H1 (cell line): ENCODE measurements at regions not wholly inside any gene's neighbourhood (a gene's known extent, or its start where the extent isn't known, plus 50 kb on each side); places are given as distances from the start of the nearest gene placed in this dataset.

ENCODE experiments used
- CTCF ChIA-PET: fragments of 300-600 bp; sonication (Branson Sonifier 250); formaldehyde crosslinking; loops from one replicate; lab custom pipeline; 2021; ENCODE audit not compliant: partially characterized antibody; lab: Charles Lee
- POLR2A ChIA-PET: fragments of 300-600 bp; sonication (Branson Sonifier 250); formaldehyde crosslinking; loops from one replicate; lab custom pipeline; 2021; ENCODE audit warnings: inconsistent platforms; ENCODE audit not compliant: partially characterized antibody; lab: Charles Lee
- DNase-seq, 2 experiments: peaks; one replicate each; pipeline versions ENCODE4 v3.0.0 to v3.0.0-alpha.2; 2010 to 2022; ENCODE audit warnings: low spot score in 2 of 2, low read depth in 1 of 2, mixed read lengths in 1 of 2
- FAIRE-seq: peaks from 2 replicates; lab custom pipeline; 2011; peaks lifted over from hg19 to GRCh38; lab: Jason Lieb, UNC
- H2AFZ ChIP-seq: 2 replicates; pipeline ENCODE4 v1.8.1; 2012; ENCODE audit warnings: low read length, inconsistent platforms
- H2AK5ac ChIP-seq: 2 replicates; pipeline ENCODE4 v1.6.1; 2013; ENCODE audit warnings: low read depth, low read length
- H2BK120ac ChIP-seq: replicated peaks from 2 replicates; pipeline ENCODE3; 2013; ENCODE audit warnings: low read depth, low read length, inconsistent platforms
- H2BK12ac ChIP-seq: 2 replicates; pipeline ENCODE4 v1.6.1; 2013; ENCODE audit warnings: low read depth, low read length
- H2BK15ac ChIP-seq: 2 replicates; pipeline ENCODE4 v1.6.1; 2013; ENCODE audit warnings: low read length
- H2BK20ac ChIP-seq: 2 replicates; pipeline ENCODE4 v1.6.1; 2013; ENCODE audit warnings: low read length
- H2BK5ac ChIP-seq: 2 replicates; pipeline ENCODE4 v1.6.1; 2013; ENCODE audit warnings: low read depth, low read length
- H3K14ac ChIP-seq: 2 replicates; pipeline ENCODE4 v1.6.1; 2013; ENCODE audit warnings: inconsistent platforms; ENCODE audit not compliant: insufficient read length
- H3K18ac ChIP-seq: 2 replicates; pipeline ENCODE4 v1.6.1; 2013; ENCODE audit warnings: low read length; ENCODE audit errors: extremely low read depth
- H3K23ac ChIP-seq: 2 replicates; pipeline ENCODE4 v1.6.1; 2013; ENCODE audit warnings: inconsistent platforms; ENCODE audit not compliant: insufficient read length
- H3K23me2 ChIP-seq: 2 replicates; pipeline ENCODE4 v1.6.1; 2013; ENCODE audit warnings: low read depth, low read length
- H3K27ac ChIP-seq: 2 replicates; pipeline ENCODE4 v1.6.1; 2011; ENCODE audit warnings: low read depth, low read length, inconsistent platforms
- H3K27me3 ChIP-seq, 4 experiments: replicated peaks in 1 of 4; 1 replicate in 1 of 4; 2 replicates in 3 of 4; pipeline versions ENCODE4 v1.6.1 to v1.8.1; 2011 to 2013; ENCODE audit warnings: low read length in 3 of 4, mild to moderate bottlenecking in 3 of 4, inconsistent platforms in 2 of 4, mixed read lengths in 2 of 4, moderate library complexity in 1 of 4; ENCODE audit not compliant: control insufficient read depth in 3 of 4, insufficient read depth in 3 of 4; ENCODE audit errors: extremely low read depth in 1 of 4
- H3K36me3 ChIP-seq, 4 experiments: 2 replicates each; pipeline versions ENCODE4 v1.6.1 to v1.8.1; 2011 to 2013; ENCODE audit warnings: mild to moderate bottlenecking in 4 of 4, low read length in 3 of 4, moderate library complexity in 2 of 4, control low read depth in 1 of 4, inconsistent platforms in 1 of 4; ENCODE audit not compliant: insufficient read depth in 4 of 4, control insufficient read depth in 2 of 4
- H3K4ac ChIP-seq: replicated peaks from 2 replicates; pipeline ENCODE3; 2013; ENCODE audit warnings: low read length, low read depth, mixed read lengths, inconsistent platforms; ENCODE audit not compliant: insufficient read length
- H3K4me1 ChIP-seq, 4 experiments: replicated peaks in 1 of 4; 1 replicate in 1 of 4; 2 replicates in 3 of 4; pipeline versions ENCODE4 v1.6.1 to v1.8.1; 2011 to 2013; ENCODE audit warnings: low read length in 3 of 4, inconsistent platforms in 2 of 4, mixed read lengths in 1 of 4; ENCODE audit not compliant: insufficient read depth in 4 of 4, control insufficient read depth in 3 of 4
- H3K4me2 ChIP-seq, 2 experiments: 2 replicates each; pipeline versions ENCODE4 v1.6.1 to v1.8.1; 2011 to 2013; ENCODE audit warnings: low read depth in 2 of 2, low read length in 2 of 2, control low read depth in 1 of 2, inconsistent platforms in 1 of 2, mild to moderate bottlenecking in 1 of 2; ENCODE audit not compliant: insufficient read depth in 1 of 2
- H3K4me3 ChIP-seq, 4 experiments: fragments of 200-600, 300-600 bp in 1 of 4; sonication (generic), shearing (Covaris generic), sonication (Bioruptor Twin) in 1 of 4; 2 replicates each; pipeline versions ENCODE4 v1.5.1 to v1.8.1; 2011 to 2016; ENCODE audit warnings: low read length in 4 of 4, low read depth in 3 of 4, control low read depth in 2 of 4, inconsistent platforms in 2 of 4, mild to moderate bottlenecking in 2 of 4, mixed read lengths in 1 of 4, moderate library complexity in 1 of 4; ENCODE audit not compliant: insufficient read depth in 2 of 4; ENCODE audit errors: extremely low read depth in 1 of 4
- H3K56ac ChIP-seq: replicated peaks from 2 replicates; pipeline ENCODE3; 2013; ENCODE audit warnings: low read depth, mild to moderate bottlenecking, mixed read lengths, low read length, inconsistent platforms; ENCODE audit not compliant: insufficient read length
- H3K79me1 ChIP-seq: 2 replicates; pipeline ENCODE4 v1.6.1; 2013; ENCODE audit warnings: low read depth, low read length, control low read depth
- H3K79me2 ChIP-seq, 2 experiments: 2 replicates each; pipeline versions ENCODE4 v1.6.1 to v1.8.1; 2012 to 2013; ENCODE audit warnings: low read length in 2 of 2, mild to moderate bottlenecking in 2 of 2, inconsistent platforms in 1 of 2; ENCODE audit not compliant: insufficient read depth in 2 of 2, control insufficient read depth in 1 of 2
- H3K9ac ChIP-seq, 4 experiments: replicated peaks in 1 of 4; 1 replicate in 1 of 4; 2 replicates in 3 of 4; pipeline versions ENCODE4 v1.6.1 to v1.8.1; 2011 to 2013; ENCODE audit warnings: low read depth in 3 of 4, low read length in 3 of 4, control low read depth in 2 of 4, mild to moderate bottlenecking in 2 of 4, moderate library complexity in 2 of 4, inconsistent platforms in 1 of 4; ENCODE audit errors: extremely low read depth in 1 of 4
- H3K9me3 ChIP-seq, 2 experiments: 2 replicates each; pipeline versions ENCODE4 v1.6.1 to v1.8.1; 2012 to 2013; ENCODE audit warnings: mild to moderate bottlenecking in 2 of 2, moderate library complexity in 2 of 2, control low read depth in 1 of 2, inconsistent platforms in 1 of 2, low read depth in 1 of 2, low read length in 1 of 2, mixed read lengths in 1 of 2; ENCODE audit not compliant: insufficient read depth in 2 of 2
- H4K20me1 ChIP-seq, 2 experiments: replicated peaks in 1 of 2; 2 replicates each; pipeline versions ENCODE3 to v1.8.1; 2011 to 2013; ENCODE audit warnings: inconsistent platforms in 2 of 2, low read length in 2 of 2, mild to moderate bottlenecking in 1 of 2; ENCODE audit not compliant: insufficient read depth in 2 of 2, control insufficient read depth in 1 of 2
- H4K5ac ChIP-seq: 2 replicates; pipeline ENCODE4 v1.6.1; 2013; ENCODE audit warnings: low read length, low read depth, mixed read lengths, inconsistent platforms; ENCODE audit not compliant: insufficient read length
- H4K8ac ChIP-seq: 2 replicates; pipeline ENCODE4 v1.8.0; 2013; ENCODE audit warnings: mild to moderate bottlenecking, moderate library complexity, low read length, inconsistent platforms; ENCODE audit not compliant: insufficient read depth; ENCODE audit errors: extremely low read depth
- H4K91ac ChIP-seq: replicated peaks from 2 replicates; pipeline ENCODE3; 2013; ENCODE audit warnings: low read length, mixed read lengths, inconsistent platforms; ENCODE audit not compliant: insufficient read length
- ASH2L ChIP-seq: fragments of 200-600, 300-600 bp; sonication (generic); IDR thresholded peaks from one replicate; pipeline ENCODE4 v1.7.1; 2017; ENCODE audit warnings: low read length
- ATF2 ChIP-seq: IDR thresholded peaks from 2 replicates; pipeline ENCODE4 v1.6.1; 2012; ENCODE audit warnings: low read length, inconsistent platforms
- BACH1 ChIP-seq: IDR thresholded peaks from 2 replicates; pipeline ENCODE4 v1.6.1; 2012; ENCODE audit warnings: low read length, improper control_type of control experiment
- BCL11A ChIP-seq, 2 experiments: IDR thresholded peaks; one replicate each; pipeline ENCODE4 v1.6.1; 2011; ENCODE audit warnings: low read depth in 2 of 2, low read length in 2 of 2, mild to moderate bottlenecking in 2 of 2
- GABPA ChIP-seq: IDR thresholded peaks from 2 replicates; pipeline ENCODE4 v1.6.1; 2011; ENCODE audit warnings: mild to moderate bottlenecking, low read length, moderate library complexity, borderline replicate concordance; ENCODE audit not compliant: insufficient read depth
- MAFK ChIP-seq: IDR thresholded peaks from 2 replicates; pipeline ENCODE4 v1.6.1; 2012; ENCODE audit warnings: low read depth, mild to moderate bottlenecking, improper control_type of control experiment, low read length
- PHF8 ChIP-seq: fragments of 200-600 bp; sonication (generic); conservative IDR thresholded peaks from 2 replicates; pipeline ENCODE4 v1.7.1; 2012; ENCODE audit warnings: low read depth, mild to moderate bottlenecking, inconsistent platforms, low read length, moderate library complexity
- POU5F1 ChIP-seq: IDR thresholded peaks from 2 replicates; pipeline ENCODE4 v1.6.1; 2011; ENCODE audit warnings: low read depth, mild to moderate bottlenecking, low read length, moderate library complexity
- SIN3A ChIP-seq, 2 experiments: IDR thresholded peaks in 1 of 2; conservative IDR thresholded peaks in 1 of 2; 2 replicates each; pipeline ENCODE4 v1.6.1; 2011 to 2012; ENCODE audit warnings: low read length in 2 of 2, improper control_type of control experiment in 1 of 2, low read depth in 1 of 2, mild to moderate bottlenecking in 1 of 2
- SP1 ChIP-seq: IDR thresholded peaks from 2 replicates; pipeline ENCODE4 v1.6.1; 2011; ENCODE audit warnings: low read depth, low read length
- SRF ChIP-seq: IDR thresholded peaks from 2 replicates; pipeline ENCODE4 v1.6.1; 2011; ENCODE audit warnings: mild to moderate bottlenecking, low read depth, low read length, moderate library complexity
- TAF7 ChIP-seq: optimal IDR thresholded peaks from 2 replicates; pipeline ENCODE3; 2011; ENCODE audit warnings: low read depth, mild to moderate bottlenecking, inconsistent platforms, low read length, moderate library complexity, borderline replicate concordance
- WGBS, 2 experiments: shearing (Covaris generic) in 1 of 2; methylation state at CpG; one replicate each; pipeline versions ENCODE4 v1.1.6 to v1.1.7; 2013 to 2015; ENCODE audit warnings: low lambda C conversion rate in 2 of 2, mixed read lengths in 2 of 2, inconsistent platforms in 1 of 2, low coverage in 1 of 2, missing lambda C conversion rate in 1 of 2; ENCODE audit not compliant: insufficient replicate concordance in 2 of 2, insufficient coverage in 1 of 2, insufficient read length in 1 of 2; ENCODE audit errors: extremely low coverage in 1 of 2, missing lambda C conversion rate in 1 of 2; 5-methylcytosine and 5-hydroxymethylcytosine counted together

DNA sequence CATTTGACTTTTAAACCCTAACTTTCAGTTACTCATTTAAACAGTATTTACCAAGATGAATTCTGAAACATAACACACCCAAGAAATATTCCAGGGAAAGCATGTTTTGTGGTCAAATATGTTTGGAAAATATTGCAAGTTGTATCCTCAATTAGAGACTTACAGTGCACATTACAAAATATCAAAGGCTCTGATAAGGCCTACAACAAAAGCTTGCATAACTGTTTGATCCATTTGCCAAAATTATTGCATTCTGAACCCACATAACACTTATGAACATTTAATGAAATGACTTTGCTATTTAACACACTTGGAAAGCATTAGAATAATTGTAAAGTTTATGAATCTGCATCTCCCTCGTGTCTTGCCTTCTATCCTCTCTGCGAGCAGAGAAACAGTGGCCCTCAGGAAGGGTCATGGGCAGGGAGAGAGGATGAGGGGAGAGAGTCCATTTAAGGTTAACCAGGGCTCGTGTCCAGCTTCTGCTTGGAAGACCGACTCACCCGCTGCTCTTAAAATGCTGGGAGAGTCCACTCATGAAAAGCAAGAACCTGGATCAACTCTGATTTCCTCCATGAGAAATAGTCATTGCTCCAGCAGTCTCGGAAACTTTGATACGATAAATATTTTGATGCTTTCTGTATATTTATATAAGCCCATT is 408.2 kb upstream of the ZMIZ1 start:
- H3K36me3 ChIP-seq = peaks cover 0 to 3% (median 0%) of the 10 kb centered on the region in 4 experiments; a peak in 2 of 8 replicates
- no peak overlapping the region for H3K27ac ChIP-seq
- no peak overlapping the region for H2BK15ac ChIP-seq
- H2BK5ac ChIP-seq = no peak overlapping the region
- DNase-seq = no peak
- no peak overlapping the region for H4K5ac ChIP-seq
- FAIRE-seq = no peak
- no peak overlapping the region for H3K18ac ChIP-seq
- H3K56ac ChIP-seq = no peak overlapping the region
- no peak overlapping the region for H3K14ac ChIP-seq
- H3K9ac ChIP-seq = no peak overlapping the region
- H3K79me1 ChIP-seq = no peaks in the 10 kb centered on the region
- WGBS, 2 experiments = 91% methylated on average over 7 of the region's 7 CpGs; no CpG with 5 or more reads in 1 of the 2 experiments
- no peak overlapping the region for H2BK120ac ChIP-seq
- CTCF ChIA-PET = interaction anchor here (1.2 kb wide), 1 partner anchor 394 kb away, joined by 4 read pairs; no protein-coding TSS in a partner anchor
- no peak overlapping the region for H4K91ac ChIP-seq
- H3K4me1 ChIP-seq = no peaks in the 10 kb centered on the region
- no peak overlapping the region for H3K23ac ChIP-seq
- no peak overlapping the region for H3K4me2 ChIP-seq
- no peak overlapping the region for H4K8ac ChIP-seq
- POLR2A ChIA-PET = no interaction called here
- H2AK5ac ChIP-seq = no peak overlapping the region
- H2BK12ac ChIP-seq = no peak overlapping the region
- no peaks in the 10 kb centered on the region for H3K79me2 ChIP-seq
- H3K23me2 ChIP-seq = no peaks in the 10 kb centered on the region
- H2BK20ac ChIP-seq = no peak overlapping the region
- no peak overlapping the region for H3K4ac ChIP-seq
- peaks cover 20% of the 10 kb centered on the region in 2 experiments for H3K9me3 ChIP-seq
- H2AFZ ChIP-seq = no peak overlapping the region
- no peaks in the 10 kb centered on the region for H4K20me1 ChIP-seq
- H3K27me3 ChIP-seq = no peaks in the 10 kb centered on the region
- H3K4me3 ChIP-seq = no peak overlapping the region
- TF ChIP-seq POU5F1 (no peak), BACH1 (no peak), BCL11A (IDR thresholded peaks at IDR 0.05; ENCODE audit: low read depth in 2 of 2, low read length in 2 of 2) (no peak), TAF7 (no peak), ASH2L (no peak), SP1 (no peak), PHF8 (no peak), GABPA (no peak), ATF2 (no peak), SRF (no peak), SIN3A (conservative IDR thresholded peaks at IDR 0.05 in 1 of 2, IDR thresholded peaks at IDR 0.05 in 1 of 2; ENCODE audit: low read depth in 1 of 2, low read length in 2 of 2) (no peak), MAFK (no peak)
